NCI-H1930 (cell line): ENCODE measurements at regions not wholly inside any gene's neighbourhood (a gene's known extent, or its start where the extent isn't known, plus 50 kb on each side); places are given as distances from the start of the nearest gene placed in this dataset.

Source experiments
- DNase-seq, 2 experiments: peaks; one replicate each; lab custom pipeline; 2025; lab: John Stamatoyannopoulos, UW

GRCh38 chr6:147077251-147077650, 127.0 kb upstream of the STXBP5 start:
- no peak for DNase-seq

GRCh38 chr6:147078106-147078505, 126.1 kb upstream of the STXBP5 start:
- DNase-seq, result no peak

- no peak for DNase-seq
These were observed 125.6 kb upstream of the STXBP5 start for GRCh38 chr6:147078602-147079001.

- DNase-seq, result no peak
These were observed 124.0 kb upstream of the STXBP5 start for GRCh38 chr6:147080225-147080624.

- no peak for DNase-seq
These were observed 123.1 kb upstream of the STXBP5 start for GRCh38 chr6:147081076-147081609.

GRCh38 chr6:147087641-147088040, 116.6 kb upstream of the STXBP5 start:
- no peak for DNase-seq

- no peak for DNase-seq
These were observed 115.4 kb upstream of the STXBP5 start for GRCh38 chr6:147088861-147089260.

- no peak for DNase-seq
These were observed 108.9 kb upstream of the STXBP5 start for GRCh38 chr6:147095316-147095715.

GRCh38 chr6:147099974-147100373, 104.2 kb upstream of the STXBP5 start:
- DNase-seq, result no peak

GRCh38 chr6:147103007-147103406, 101.2 kb upstream of the STXBP5 start:
- DNase-seq, result no peak

GRCh38 chr6:147103694-147104093, 100.5 kb upstream of the STXBP5 start:
- no peak for DNase-seq

GRCh38 chr6:147105786-147106185, 98.4 kb upstream of the STXBP5 start:
- no peak for DNase-seq

GRCh38 chr6:147106759-147107401, 97.3 kb upstream of the STXBP5 start:
- no peak for DNase-seq

- peak; percentile 15 to 40 for DNase-seq
These were observed 95.8 kb upstream of the STXBP5 start for GRCh38 chr6:147108259-147108910.

- no peak for DNase-seq
These were observed 94.5 kb upstream of the STXBP5 start for GRCh38 chr6:147109707-147110106.

GRCh38 chr6:147116056-147116455, 88.2 kb upstream of the STXBP5 start:
- no peak for DNase-seq

- DNase-seq, result no peak
These were observed 87.2 kb upstream of the STXBP5 start for GRCh38 chr6:147117011-147117410.

- no peak for DNase-seq
These were observed 86.6 kb upstream of the STXBP5 start for GRCh38 chr6:147117580-147117979.

- DNase-seq, result no peak
These were observed 84.9 kb upstream of the STXBP5 start for GRCh38 chr6:147119310-147119709.

- no peak for DNase-seq
These were observed 81.4 kb upstream of the STXBP5 start for GRCh38 chr6:147122823-147123222.

- DNase-seq, result no peak
These were observed 77.6 kb upstream of the STXBP5 start for GRCh38 chr6:147126618-147127022.

GRCh38 chr6:147127587-147127986, 76.6 kb upstream of the STXBP5 start:
- DNase-seq, result no peak

GRCh38 chr6:147128056-147128455, 76.2 kb upstream of the STXBP5 start:
- DNase-seq, result no peak
